Activated CD4-positive, alpha-beta T cell treated with anti-CD3 and anti-CD28 coated beads for 36 hours (primary cell): ENCODE measurements at regions not wholly inside any gene's neighbourhood (a gene's known extent, or its start where the extent isn't known, plus 50 kb on each side); places are given as distances from the start of the nearest gene placed in this dataset.

ENCODE experiments used
- ATAC-seq: fragments of 200-7000 bp; cut with Tn5 transposase; one replicate; pipeline ENCODE4 v1.10.0; 2021; ENCODE audit warnings: mild to moderate bottlenecking, moderate library complexity
- CTCF ChIA-PET: fragments of 350-600 bp; sonication (Branson Sonifier 250); formaldehyde crosslinking; loops from one replicate; lab custom pipeline; 2021; ENCODE audit warnings: antibody characterized with exemption; lab: Charles Lee
- POLR2A ChIA-PET: fragments of 350-600 bp; sonication (Branson Sonifier 250); formaldehyde crosslinking; loops from one replicate; lab custom pipeline; 2021; ENCODE audit warnings: antibody characterized with exemption, inconsistent platforms; lab: Charles Lee
- DNase-seq: peaks from one replicate; pipeline ENCODE4 v3.0.0-alpha.2; 2020
- H3K27ac Mint-ChIP-seq: one replicate; pipeline ENCODE4 v1.8.0; 2021; ENCODE audit warnings: mixed read lengths
- H3K27me3 Mint-ChIP-seq: one replicate; pipeline ENCODE4 v1.8.0; 2021; ENCODE audit warnings: mixed read lengths
- H3K36me3 Mint-ChIP-seq: one replicate; pipeline ENCODE4 v1.8.0; 2021; ENCODE audit warnings: low read depth, mixed read lengths
- H3K4me1 Mint-ChIP-seq: one replicate; pipeline ENCODE4 v1.8.0; 2021; ENCODE audit warnings: mixed read lengths
- H3K4me3 Mint-ChIP-seq: one replicate; pipeline ENCODE4 v1.8.0; 2021; ENCODE audit warnings: mild to moderate bottlenecking, moderate library complexity, mixed read lengths
- H3K9me3 Mint-ChIP-seq: one replicate; pipeline ENCODE4 v1.8.0; 2021; ENCODE audit warnings: low read depth, mixed read lengths
- intact Hi-C, 2 experiments: fragments of 100-400 bp; cut with DNase I in 1 of 2; cut with micrococcal nuclease in 1 of 2; formaldehyde crosslinking; loops; one replicate each; pipeline versions ENCODE4 v1.14.2 to v1.15.1; 2022 to 2024; cut with DNase I, micrococcal nuclease

DNA sequence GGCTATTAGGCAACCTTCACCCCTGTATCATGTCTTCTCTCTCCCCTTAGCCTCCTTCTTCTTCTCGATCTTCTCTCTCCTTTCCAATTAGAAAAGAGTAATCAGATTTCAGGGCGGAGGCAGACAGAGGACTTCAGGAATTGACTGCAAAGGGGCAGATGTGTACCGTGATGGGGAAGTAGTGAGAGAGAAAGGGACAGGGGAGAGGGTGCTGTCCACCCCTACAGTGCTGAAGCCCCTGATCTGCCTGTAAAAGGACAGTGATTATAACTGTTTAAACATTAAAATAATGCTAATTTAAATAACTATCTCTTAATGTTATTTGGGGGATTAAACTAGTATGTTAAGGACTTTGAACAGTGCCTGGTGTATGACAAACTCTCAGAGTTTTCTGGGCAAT, 178.5 kb downstream of the ACTR3 start:
- DNase-seq (peak; percentile 18), ATAC-seq (no peak)
- H3K4me3 Mint-ChIP-seq = no peak overlapping the region
- H3K9me3 Mint-ChIP-seq = no peaks in the 10 kb centered on the region
- ChIA-PET POLR2A (no interaction called here), CTCF (no interaction called here)
- no peaks in the 10 kb centered on the region for H3K36me3 Mint-ChIP-seq
- H3K27ac Mint-ChIP-seq = no peak overlapping the region
- peaks cover 12% of the 10 kb centered on the region for H3K27me3 Mint-ChIP-seq
- intact Hi-C loops = no loop called here
- no peaks in the 10 kb centered on the region for H3K4me1 Mint-ChIP-seq

DNA sequence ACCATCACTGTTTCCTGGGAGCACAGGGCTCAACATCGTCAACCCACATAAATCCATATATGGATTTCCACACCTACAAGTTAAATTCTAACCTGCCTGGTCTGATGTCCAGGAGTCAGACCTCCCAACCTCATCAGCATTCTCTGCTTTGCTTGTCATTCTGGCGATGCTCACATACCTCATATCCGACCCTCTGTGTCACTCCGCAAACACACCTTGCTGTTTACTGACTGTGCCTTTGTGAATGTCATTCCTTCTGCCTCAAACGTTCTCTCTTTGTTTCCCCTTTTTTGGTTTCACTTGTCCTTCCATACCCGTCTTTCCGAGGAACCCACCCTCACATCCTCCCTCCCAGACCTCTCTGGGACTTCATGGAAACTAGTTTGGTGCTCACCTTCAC, 187.1 kb downstream of the ACTR3 start:
- H3K4me1 Mint-ChIP-seq = no peaks in the 10 kb centered on the region
- H3K9me3 Mint-ChIP-seq = no peaks in the 10 kb centered on the region
- no peak overlapping the region for H3K4me3 Mint-ChIP-seq
- POLR2A ChIA-PET = no interaction called here
- no peaks in the 10 kb centered on the region for H3K36me3 Mint-ChIP-seq
- intact Hi-C loops = no loop called here
- ATAC-seq = no peak
- no peak for DNase-seq
- CTCF ChIA-PET = no interaction called here
- H3K27ac Mint-ChIP-seq = no peak overlapping the region
- H3K27me3 Mint-ChIP-seq = peaks cover 17% of the 10 kb centered on the region

GRCh38 chr2:114079366-114080004, 189.6 kb downstream of the ACTR3 start:
- POLR2A ChIA-PET = no interaction called here

DNA sequence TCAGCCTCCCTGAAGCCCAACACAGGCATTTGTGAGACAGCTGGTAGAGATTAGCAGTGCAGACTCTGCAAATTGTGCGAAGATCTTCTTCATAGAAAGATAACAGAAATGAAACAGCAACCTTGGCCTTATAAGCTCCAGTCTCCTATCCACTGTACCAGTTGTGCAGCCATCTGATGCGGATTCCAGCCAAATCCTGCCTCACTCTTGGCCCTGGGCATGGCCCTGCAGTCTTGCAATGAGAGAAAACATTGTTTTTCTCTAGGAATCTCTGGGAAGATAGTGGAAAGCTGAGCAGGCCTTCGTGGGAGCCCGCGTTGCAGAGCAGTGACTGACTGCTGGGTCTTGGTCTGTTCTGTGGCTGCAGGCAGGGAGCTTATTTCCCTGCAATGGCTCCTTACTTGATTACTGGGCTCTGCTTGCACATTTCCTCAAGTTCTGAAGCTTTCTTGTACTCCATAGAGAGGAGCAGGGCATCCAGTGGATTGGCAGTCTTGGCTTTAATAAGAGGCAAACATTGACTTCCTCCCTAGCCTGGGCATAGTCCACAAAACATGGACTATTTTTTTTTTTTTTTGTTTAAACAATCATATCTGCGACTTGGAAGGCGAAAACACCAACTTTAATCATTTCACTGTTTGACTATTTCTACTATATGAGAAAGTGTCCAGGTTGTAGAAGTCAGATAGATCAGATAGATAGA, 193.0 kb downstream of the ACTR3 start:
- intact Hi-C loops = no loop called here
- DNase-seq (no peak), ATAC-seq (no peak)
- ChIA-PET CTCF (no interaction called here), POLR2A (no interaction called here)
- H3K27ac Mint-ChIP-seq = no peak overlapping the region
- H3K4me1 Mint-ChIP-seq = no peaks in the 10 kb centered on the region
- no peak overlapping the region for H3K4me3 Mint-ChIP-seq
- H3K9me3 Mint-ChIP-seq = no peaks in the 10 kb centered on the region
- H3K36me3 Mint-ChIP-seq = no peaks in the 10 kb centered on the region
- H3K27me3 Mint-ChIP-seq = peaks cover 15% of the 10 kb centered on the region

More at GRCh38 chr2:114079366-114080004, 189.6 kb downstream of the ACTR3 start:
- Mint-ChIP-seq H3K27me3 (peaks cover 16% of the 10 kb centered on the region), H3K9me3 (no peaks in the 10 kb centered on the region), H3K36me3 (no peaks in the 10 kb centered on the region), H3K4me1 (no peaks in the 10 kb centered on the region), H3K27ac (no peak overlapping the region), H3K4me3 (no peak overlapping the region)
- CTCF ChIA-PET = no interaction called here
- DNase-seq = no peak
- no peak for ATAC-seq
- intact Hi-C loops = no loop called here

DNA sequence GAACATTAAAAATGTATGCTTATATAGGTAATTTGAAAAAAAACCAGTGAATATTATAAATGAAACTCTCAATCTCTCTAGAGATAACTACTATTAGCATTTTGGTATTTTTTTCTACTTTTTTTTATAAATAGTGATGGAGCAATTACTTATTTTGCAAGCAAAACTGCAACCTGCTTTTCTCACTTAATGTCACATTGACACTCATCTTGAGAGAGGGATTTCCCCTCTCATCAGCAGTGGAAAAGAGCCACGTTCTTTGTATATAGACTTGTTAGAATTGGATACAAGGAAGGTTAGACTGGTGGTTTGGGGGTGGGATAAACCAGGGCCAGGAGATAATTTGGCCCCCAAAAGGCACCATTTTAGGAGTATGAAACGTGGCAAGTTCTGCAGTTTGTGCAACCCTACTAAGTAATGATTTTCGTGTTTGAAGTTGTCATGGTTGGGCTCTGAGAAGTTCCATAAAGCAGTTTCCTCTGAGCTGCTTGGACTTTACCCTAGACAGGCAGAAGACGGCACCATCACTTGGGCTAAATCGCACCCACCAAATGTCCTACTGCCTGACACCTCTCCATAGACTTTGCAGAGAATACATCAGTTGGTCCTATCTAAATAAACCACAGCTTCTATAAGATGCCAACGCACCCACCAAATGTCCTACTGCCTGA, 194.0 kb downstream of the ACTR3 start:
- peaks cover 14% of the 10 kb centered on the region for H3K27me3 Mint-ChIP-seq
- H3K4me1 Mint-ChIP-seq = no peaks in the 10 kb centered on the region
- DNase-seq (no peak), ATAC-seq (no peak)
- no peaks in the 10 kb centered on the region for H3K9me3 Mint-ChIP-seq
- H3K27ac Mint-ChIP-seq = no peak overlapping the region
- no peak overlapping the region for H3K4me3 Mint-ChIP-seq
- intact Hi-C loops = no loop called here
- no peaks in the 10 kb centered on the region for H3K36me3 Mint-ChIP-seq
- ChIA-PET POLR2A (no interaction called here), CTCF (no interaction called here)

DNA sequence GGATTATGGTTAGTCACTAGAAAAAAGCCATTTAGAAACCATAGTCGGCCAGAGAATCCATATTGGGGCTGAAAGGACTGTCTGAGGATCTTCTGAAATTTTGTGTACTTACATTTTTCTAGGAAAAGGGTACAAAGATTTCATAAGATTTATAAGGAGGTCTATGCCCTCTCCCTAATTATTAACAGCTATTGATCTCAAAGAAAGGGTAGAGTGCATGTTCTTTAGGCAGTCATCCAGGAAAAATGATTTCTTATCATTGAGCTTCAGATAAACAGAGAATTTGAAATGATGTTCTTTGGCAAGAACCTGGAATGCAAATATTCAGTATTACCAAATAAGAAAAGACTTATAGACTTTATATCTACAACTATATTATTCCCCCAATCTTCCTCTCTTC, 195.3 kb downstream of the ACTR3 start:
- DNase-seq = no peak
- Mint-ChIP-seq H3K9me3 (no peaks in the 10 kb centered on the region), H3K4me3 (no peak overlapping the region), H3K27ac (no peak overlapping the region), H3K4me1 (no peaks in the 10 kb centered on the region), H3K36me3 (no peaks in the 10 kb centered on the region), H3K27me3 (peaks cover 14% of the 10 kb centered on the region)
- no peak for ATAC-seq
- ChIA-PET CTCF (no interaction called here), POLR2A (no interaction called here)
- intact Hi-C loops = no loop called here

DNA sequence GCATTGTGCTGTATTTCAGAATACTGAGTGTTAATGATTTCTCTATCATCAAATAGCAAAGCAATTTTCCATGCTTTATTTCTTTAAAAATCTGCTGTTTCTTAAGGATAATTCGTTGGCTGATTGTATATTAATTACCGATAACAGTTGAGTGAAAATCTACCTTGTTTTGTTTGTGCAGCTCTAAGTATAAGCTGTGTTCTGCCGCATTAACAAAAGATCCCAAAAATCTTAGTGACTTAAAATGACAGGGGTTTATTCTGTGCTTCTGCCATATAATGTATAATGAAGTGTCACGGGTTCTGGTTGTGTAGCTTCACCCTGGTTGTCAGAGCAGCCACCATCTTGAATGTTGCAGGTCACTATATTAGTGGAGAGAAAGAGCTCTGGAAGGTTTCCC, 196.1 kb downstream of the ACTR3 start:
- no peak for DNase-seq
- ChIA-PET POLR2A (no interaction called here), CTCF (no interaction called here)
- H3K36me3 Mint-ChIP-seq = no peaks in the 10 kb centered on the region
- H3K4me1 Mint-ChIP-seq = no peaks in the 10 kb centered on the region
- H3K9me3 Mint-ChIP-seq = no peaks in the 10 kb centered on the region
- no peak for ATAC-seq
- no peak overlapping the region for H3K4me3 Mint-ChIP-seq
- peaks cover 14% of the 10 kb centered on the region for H3K27me3 Mint-ChIP-seq
- intact Hi-C loops = no loop called here
- no peak overlapping the region for H3K27ac Mint-ChIP-seq

GRCh38 chr2:114089636-114090319, 199.9 kb downstream of the ACTR3 start:
- H3K4me3 Mint-ChIP-seq = no peak overlapping the region
- ChIA-PET CTCF (interaction anchor here (0.6 to 0.8 kb wide), 2 partner anchors 372 to 1010 kb away, joined by 3 to 4 read pairs; no protein-coding TSS in a partner anchor), POLR2A (no interaction called here)
- H3K4me1 Mint-ChIP-seq = no peaks in the 10 kb centered on the region
- DNase-seq (no peak), ATAC-seq (no peak)
- no peaks in the 10 kb centered on the region for H3K36me3 Mint-ChIP-seq
- peaks cover 9% of the 10 kb centered on the region for H3K27me3 Mint-ChIP-seq
- peaks cover under 1% of the 10 kb centered on the region for H3K9me3 Mint-ChIP-seq
- H3K27ac Mint-ChIP-seq = no peak overlapping the region
- intact Hi-C loops = no loop called here

- ATAC-seq = no peak
- Mint-ChIP-seq H3K4me1 (no peaks in the 10 kb centered on the region), H3K27me3 (peaks cover 11% of the 10 kb centered on the region), H3K36me3 (no peaks in the 10 kb centered on the region), H3K9me3 (peaks cover 9% of the 10 kb centered on the region), H3K27ac (no peak overlapping the region), H3K4me3 (no peak overlapping the region)
- DNase-seq = no peak
- CTCF ChIA-PET = no interaction called here
- POLR2A ChIA-PET = no interaction called here
- intact Hi-C loops = no loop called here
These were observed 201.1 kb downstream of the ACTR3 start for GRCh38 chr2:114091010-114091409.

DNA sequence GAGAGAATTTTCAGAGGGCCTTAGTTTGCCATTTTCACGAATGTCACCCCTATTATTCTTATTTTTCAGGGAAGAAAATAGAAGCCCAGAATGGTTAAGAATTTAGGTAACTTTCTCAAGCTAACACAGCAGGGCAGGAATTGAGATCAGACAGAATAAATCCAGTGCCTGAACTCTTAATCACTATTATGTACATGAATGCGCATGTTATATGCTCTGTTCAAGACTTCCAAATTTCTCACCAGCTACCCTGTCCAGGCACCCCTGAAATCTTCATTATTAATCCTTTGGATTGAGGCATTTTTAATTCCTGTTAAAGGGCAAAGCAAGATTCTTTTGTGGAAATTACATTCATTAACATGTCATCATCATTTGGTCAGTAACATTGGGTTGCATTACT, 218.4 kb downstream of the ACTR3 start:
- intact Hi-C loops = no loop called here
- H3K4me1 Mint-ChIP-seq = no peaks in the 10 kb centered on the region
- peaks cover 24% of the 10 kb centered on the region for H3K27me3 Mint-ChIP-seq
- H3K4me3 Mint-ChIP-seq = no peak overlapping the region
- H3K9me3 Mint-ChIP-seq = peaks cover 8% of the 10 kb centered on the region
- ChIA-PET CTCF (no interaction called here), POLR2A (interaction anchor here (0.5 kb wide), 1 partner anchor 202 kb away, joined by 3 read pairs; no protein-coding TSS in a partner anchor)
- H3K36me3 Mint-ChIP-seq = no peaks in the 10 kb centered on the region
- ATAC-seq (no peak), DNase-seq (no peak)
- no peak overlapping the region for H3K27ac Mint-ChIP-seq

GRCh38 chr2:114108824-114109416, 219.0 kb downstream of the ACTR3 start:
- ATAC-seq = no peak
- intact Hi-C loops = no loop called here
- POLR2A ChIA-PET = interaction anchor here (0.5 kb wide), 1 partner anchor 202 kb away, joined by 3 read pairs; no protein-coding TSS in a partner anchor

More at GRCh38 chr2:114108824-114109416, 219.0 kb downstream of the ACTR3 start:
- no peak overlapping the region for H3K4me3 Mint-ChIP-seq
- H3K4me1 Mint-ChIP-seq = no peaks in the 10 kb centered on the region
- no peak for DNase-seq
- H3K36me3 Mint-ChIP-seq = no peaks in the 10 kb centered on the region
- H3K27me3 Mint-ChIP-seq = peaks cover 26% of the 10 kb centered on the region
- H3K9me3 Mint-ChIP-seq = peaks cover 8% of the 10 kb centered on the region
- H3K27ac Mint-ChIP-seq = no peak overlapping the region
- CTCF ChIA-PET = no interaction called here
